Esophagus muscularis mucosa (tissue), 4 donors: ENCODE measurements at regions not wholly inside any gene's neighbourhood (a gene's known extent, or its start where the extent isn't known, plus 50 kb on each side); places are given as distances from the start of the nearest gene placed in this dataset.

Experiments
- DNase-seq: peaks from one replicate; pipeline ENCODE4 v3.0.0-alpha.2; 2017; ENCODE audit errors: extremely low spot score
- H3K27ac ChIP-seq, 4 donors: fragments of 200-600 bp; sonication (generic); replicated peaks in 1 of 4; 1 replicate in 3 of 4; 2 replicates in 1 of 4; pipeline ENCODE4 v1.5.1; 2016 to 2019; ENCODE audit warnings: mild to moderate bottlenecking in 1 of 4
- H3K27me3 ChIP-seq, 4 donors: fragments of 200-600 bp; sonication (generic); one replicate each; pipeline versions ENCODE4 v1.5.1 to v1.6.0; 2016 to 2019
- H3K36me3 ChIP-seq, 4 donors: fragments of 200-600 bp; sonication (generic); one replicate each; pipeline ENCODE4 v1.5.1; 2016 to 2019
- H3K4me1 ChIP-seq, 4 donors: fragments of 200-600 bp; sonication (generic); one replicate each; pipeline ENCODE4 v1.5.1; 2016 to 2019
- H3K4me3 ChIP-seq, 4 donors: fragments of 200-600 bp; sonication (generic); 1 replicate in 2 of 4; 2 replicates in 2 of 4; pipeline ENCODE4 v1.5.1; 2016 to 2019; ENCODE audit warnings: mild to moderate bottlenecking in 4 of 4, moderate library complexity in 1 of 4
- H3K9me3 ChIP-seq, 4 donors: fragments of 200-600 bp; sonication (generic); 1 replicate in 3 of 4; 2 replicates in 1 of 4; pipeline ENCODE4 v1.5.1; 2016 to 2019
- CTCF ChIP-seq, 3 experiments: fragments of 200-600 bp in 2 of 3; fragments of 450-650 bp in 1 of 3; sonication (generic) in 2 of 3; IDR thresholded peaks; one replicate each; pipeline ENCODE4 v1.5.1; 2017 to 2019; ENCODE audit warnings: antibody characterized with exemption in 3 of 3, mild to moderate bottlenecking in 2 of 3, moderate library complexity in 1 of 3
- EP300 ChIP-seq: sonication (generic); formaldehyde crosslinking; IDR thresholded peaks from one replicate; pipeline ENCODE4 v1.6.1; 2017; ENCODE audit warnings: antibody characterized with exemption
- POLR2A ChIP-seq: fragments of 450-650 bp; IDR thresholded peaks from one replicate; pipeline ENCODE4 v1.6.1; 2017; ENCODE audit warnings: antibody characterized with exemption, moderate library complexity, mild to moderate bottlenecking, low read depth
- POLR2AphosphoS5 ChIP-seq, 2 donors: sonication (generic); formaldehyde crosslinking; IDR thresholded peaks; one replicate each; pipeline ENCODE4 v1.6.1; 2017; ENCODE audit warnings: antibody characterized with exemption in 2 of 2
- WGBS: methylation state at CpG from one replicate; pipeline ENCODE4 v1.1.5; 2018; 5-methylcytosine and 5-hydroxymethylcytosine counted together
- intact Hi-C: fragments of 100-400 bp; cut with DNase I; formaldehyde crosslinking; loops from one replicate; pipeline ENCODE4 v1.15.1; 2023

- intact Hi-C loops = no loop called here
- TF ChIP-seq POLR2A = no peak
- no peak for TF ChIP-seq CTCF (IDR thresholded peaks at IDR 0.05)
- no peak for TF ChIP-seq EP300
- no peak for TF ChIP-seq POLR2AphosphoS5 (IDR thresholded peaks at IDR 0.05)
- Histone ChIP-seq H3K4me3 (no peak overlapping the region), H3K36me3 (no peaks in the 10 kb centered on the region), H3K27ac (no peak overlapping the region), H3K4me1 (no peaks in the 10 kb centered on the region), H3K27me3 (no peaks in the 10 kb centered on the region), H3K9me3 (no peaks in the 10 kb centered on the region)
- DNase-seq = no peak
- 83% methylated on average over 8 of the region's 8 CpGs for WGBS
Measured at GRCh38 chr2:51441786-51442185, 409.9 kb upstream of the NRXN1 start.

GRCh38 chr2:51424418-51424817 is 392.5 kb upstream of the NRXN1 start:
- TF ChIP-seq POLR2A (no peak), CTCF (IDR thresholded peaks at IDR 0.05) (no peak), EP300 (no peak), POLR2AphosphoS5 (IDR thresholded peaks at IDR 0.05) (no peak)
- Histone ChIP-seq H3K4me1 (no peaks in the 10 kb centered on the region), H3K36me3 (no peaks in the 10 kb centered on the region), H3K4me3 (no peak overlapping the region), H3K9me3 (peaks cover 0 to 5% (median 3%) of the 10 kb centered on the region in 4 donors), H3K27me3 (no peaks in the 10 kb centered on the region), H3K27ac (no peak overlapping the region)
- WGBS = 54% methylated on average over 2 of the region's 2 CpGs
- DNase-seq = no peak
- intact Hi-C loops = no loop called here

GRCh38 chr2:51420511-51420910 is 388.6 kb upstream of the NRXN1 start:
- Histone ChIP-seq H3K36me3 (no peaks in the 10 kb centered on the region), H3K4me1 (no peaks in the 10 kb centered on the region), H3K27ac (no peak overlapping the region), H3K27me3 (no peaks in the 10 kb centered on the region), H3K9me3 (peaks cover 0 to 5% (median 0%) of the 10 kb centered on the region in 4 donors), H3K4me3 (no peak overlapping the region)
- 37% methylated on average over 3 of the region's 3 CpGs for WGBS
- no peak for DNase-seq
- intact Hi-C loops = no loop called here
- TF ChIP-seq POLR2AphosphoS5 (IDR thresholded peaks at IDR 0.05) (no peak), CTCF (IDR thresholded peaks at IDR 0.05) (no peak), POLR2A (no peak), EP300 (no peak)

GRCh38 chr2:51413726-51414125 is 381.8 kb upstream of the NRXN1 start:
- 81% methylated on average over 1 of the region's 1 CpG for WGBS
- H3K4me1 ChIP-seq = no peaks in the 10 kb centered on the region
- DNase-seq = no peak
- no peaks in the 10 kb centered on the region for H3K27me3 ChIP-seq
- H3K9me3 ChIP-seq = no peaks in the 10 kb centered on the region
- TF ChIP-seq EP300 = no peak
- TF ChIP-seq POLR2A = no peak
- TF ChIP-seq POLR2AphosphoS5 (IDR thresholded peaks at IDR 0.05) = no peak
- no peak for TF ChIP-seq CTCF (IDR thresholded peaks at IDR 0.05)
- intact Hi-C loops = no loop called here
- H3K27ac ChIP-seq = no peak overlapping the region
- no peaks in the 10 kb centered on the region for H3K36me3 ChIP-seq
- H3K4me3 ChIP-seq = no peak overlapping the region

GRCh38 chr2:51410331-51410730 is 378.4 kb upstream of the NRXN1 start:
- no peak for TF ChIP-seq POLR2AphosphoS5 (IDR thresholded peaks at IDR 0.05)
- H3K27me3 ChIP-seq = no peaks in the 10 kb centered on the region
- H3K4me1 ChIP-seq = no peaks in the 10 kb centered on the region
- H3K9me3 ChIP-seq = no peaks in the 10 kb centered on the region
- 40% methylated on average over 3 of the region's 3 CpGs for WGBS
- intact Hi-C loops = no loop called here
- H3K27ac ChIP-seq = no peak overlapping the region
- DNase-seq = no peak
- no peak overlapping the region for H3K4me3 ChIP-seq
- H3K36me3 ChIP-seq = no peaks in the 10 kb centered on the region
